NCI-H187 (cell line): ENCODE measurements at regions not wholly inside any gene's neighbourhood (a gene's known extent, or its start where the extent isn't known, plus 50 kb on each side); places are given as distances from the start of the nearest gene placed in this dataset.
"Not testable (repeated sequence)": the region's sequence is repeated elsewhere in the genome, so short reads cannot be mapped to it uniquely, and the experiment has no call there.

Experiments used
- DNase-seq, 2 experiments: peaks; one replicate each; lab custom pipeline; 2025; lab: John Stamatoyannopoulos, UW

GRCh38 chr12:131214936-131215335, 261.2 kb downstream of the ADGRD1 start:
- DNase-seq = not testable (repeated sequence)

- not testable (repeated sequence) for DNase-seq
These were observed 262.9 kb downstream of the ADGRD1 start for GRCh38 chr12:131216587-131216986.

- DNase-seq = no peak
These were observed 263.4 kb downstream of the ADGRD1 start for GRCh38 chr12:131217024-131217586.

- DNase-seq = no peak
These were observed 264.6 kb downstream of the ADGRD1 start for GRCh38 chr12:131218026-131218922.

GRCh38 chr12:131218923-131219669, 265.4 kb downstream of the ADGRD1 start:
- DNase-seq = no peak

- DNase-seq = no peak
These were observed 266.1 kb downstream of the ADGRD1 start for GRCh38 chr12:131219670-131220330.

- no peak for DNase-seq
These were observed 266.6 kb downstream of the ADGRD1 start for GRCh38 chr12:131220331-131220685.

- no peak for DNase-seq
These were observed 267.6 kb downstream of the ADGRD1 start for GRCh38 chr12:131221061-131221956.

- no peak for DNase-seq
These were observed 268.2 kb downstream of the ADGRD1 start for GRCh38 chr12:131221957-131222328.

GRCh38 chr12:131222329-131223139, 268.8 kb downstream of the ADGRD1 start:
- DNase-seq = no peak

- DNase-seq = no peak
These were observed 269.6 kb downstream of the ADGRD1 start for GRCh38 chr12:131223171-131223761.

- no peak for DNase-seq
These were observed 270.1 kb downstream of the ADGRD1 start for GRCh38 chr12:131223791-131224225.

GRCh38 chr12:131224226-131225065, 270.7 kb downstream of the ADGRD1 start:
- DNase-seq = not testable (repeated sequence)

- not testable (repeated sequence) for DNase-seq
These were observed 271.3 kb downstream of the ADGRD1 start for GRCh38 chr12:131225066-131225380.

GRCh38 chr12:131226345-131227265, 272.9 kb downstream of the ADGRD1 start:
- no peak for DNase-seq

- not testable (repeated sequence) for DNase-seq
These were observed 273.9 kb downstream of the ADGRD1 start for GRCh38 chr12:131227641-131228040.

- DNase-seq = not testable (repeated sequence)
These were observed 275.3 kb downstream of the ADGRD1 start for GRCh38 chr12:131229079-131229425.
